HG02885 (cell line): ENCODE measurements at regions not wholly inside any gene's neighbourhood (a gene's known extent, or its start where the extent isn't known, plus 50 kb on each side); places are given as distances from the start of the nearest gene placed in this dataset.
"Not testable (repeated sequence)": the region's sequence is repeated elsewhere in the genome, so short reads cannot be mapped to it uniquely, and the experiment has no call there.

Experiments used
- ATAC-seq: cut with Tn5 transposase; IDR thresholded peaks from one replicate; pipeline ENCODE4 v1.9.1; 2021; ENCODE audit warnings: mild to moderate bottlenecking; ENCODE audit not compliant: unreplicated experiment, poor library complexity

GRCh38 chr5:89534331-89534730 is 651.3 kb upstream of the MEF2C start:
- no peak for ATAC-seq

- no peak for ATAC-seq
Observed at GRCh38 chr5:89524785-89525184, 641.8 kb upstream of the MEF2C start.

- not testable (repeated sequence) for ATAC-seq
Observed at GRCh38 chr5:89523867-89524266, 640.9 kb upstream of the MEF2C start.

- no peak for ATAC-seq
Observed at GRCh38 chr5:89520771-89521170, 637.8 kb upstream of the MEF2C start.

- ATAC-seq: no peak
Observed at GRCh38 chr5:89513299-89514044, 630.5 kb upstream of the MEF2C start.

GRCh38 chr5:89504051-89504450 is 621.1 kb upstream of the MEF2C start:
- ATAC-seq: no peak

GRCh38 chr5:89499787-89500186 is 616.8 kb upstream of the MEF2C start:
- no peak for ATAC-seq

- ATAC-seq: no peak
Observed at GRCh38 chr5:89498699-89499098, 615.7 kb upstream of the MEF2C start.

GRCh38 chr5:89493414-89493813 is 610.4 kb upstream of the MEF2C start:
- ATAC-seq: no peak

- no peak for ATAC-seq
Observed at GRCh38 chr5:89484962-89485361, 602.0 kb upstream of the MEF2C start.

GRCh38 chr5:89480406-89481007 is 597.5 kb upstream of the MEF2C start:
- ATAC-seq: no peak

GRCh38 chr5:89478851-89479250 is 595.9 kb upstream of the MEF2C start:
- no peak for ATAC-seq

GRCh38 chr5:89473196-89473595 is 590.2 kb upstream of the MEF2C start:
- ATAC-seq: no peak

- ATAC-seq: no peak
Observed at GRCh38 chr5:89471541-89471940, 588.6 kb upstream of the MEF2C start.

GRCh38 chr5:89471115-89471514 is 588.1 kb upstream of the MEF2C start:
- no peak for ATAC-seq

- ATAC-seq: no peak
Observed at GRCh38 chr5:89470658-89471057, 587.7 kb upstream of the MEF2C start.

GRCh38 chr5:89458332-89458656 is 575.3 kb upstream of the MEF2C start:
- ATAC-seq: no peak

GRCh38 chr5:89457411-89458331 is 574.7 kb upstream of the MEF2C start:
- no peak for ATAC-seq

- ATAC-seq: no peak
Observed at GRCh38 chr5:89452081-89452480, 569.1 kb upstream of the MEF2C start.

- no peak for ATAC-seq
Observed at GRCh38 chr5:89451263-89451662, 568.3 kb upstream of the MEF2C start.

- peak; percentile 57 for ATAC-seq
Observed at GRCh38 chr5:89450149-89450538, 567.2 kb upstream of the MEF2C start.
